PFSK-1 (cell line): ENCODE measurements at regions not wholly inside any gene's neighbourhood (a gene's known extent, or its start where the extent isn't known, plus 50 kb on each side); places are given as distances from the start of the nearest gene placed in this dataset.

ENCODE experiments used
- FOXP2 ChIP-seq: optimal IDR thresholded peaks from 2 replicates; pipeline ENCODE3; 2011; ENCODE audit warnings: borderline replicate concordance, control low read depth, inconsistent platforms; ENCODE audit not compliant: insufficient read depth; ENCODE audit errors: extremely low read length, extremely low read depth
- POLR2AphosphoS5 ChIP-seq: IDR thresholded peaks from 2 replicates; pipeline ENCODE4 v1.6.1; 2012; ENCODE audit warnings: low read depth, mild to moderate bottlenecking, control low read depth, low read length, moderate library complexity
- REST ChIP-seq, 2 experiments: IDR thresholded peaks; 2 replicates each; pipeline versions ENCODE4 v1.6.1 to v1.8.0; 2011 to 2012; ENCODE audit warnings: low read depth in 2 of 2, low read length in 2 of 2, control low read depth in 1 of 2, inconsistent platforms in 1 of 2, mild to moderate bottlenecking in 1 of 2, moderate library complexity in 1 of 2; ENCODE audit not compliant: insufficient read depth in 1 of 2
- SIN3A ChIP-seq: IDR thresholded peaks from 2 replicates; pipeline ENCODE4 v1.6.1; 2012; ENCODE audit warnings: mild to moderate bottlenecking, low read length, moderate library complexity, borderline replicate concordance; ENCODE audit not compliant: insufficient read depth
- TAF1 ChIP-seq: IDR thresholded peaks from 2 replicates; pipeline ENCODE4 v1.6.1; 2012; ENCODE audit warnings: low read length, control low read depth, borderline replicate concordance; ENCODE audit not compliant: insufficient read depth

DNA sequence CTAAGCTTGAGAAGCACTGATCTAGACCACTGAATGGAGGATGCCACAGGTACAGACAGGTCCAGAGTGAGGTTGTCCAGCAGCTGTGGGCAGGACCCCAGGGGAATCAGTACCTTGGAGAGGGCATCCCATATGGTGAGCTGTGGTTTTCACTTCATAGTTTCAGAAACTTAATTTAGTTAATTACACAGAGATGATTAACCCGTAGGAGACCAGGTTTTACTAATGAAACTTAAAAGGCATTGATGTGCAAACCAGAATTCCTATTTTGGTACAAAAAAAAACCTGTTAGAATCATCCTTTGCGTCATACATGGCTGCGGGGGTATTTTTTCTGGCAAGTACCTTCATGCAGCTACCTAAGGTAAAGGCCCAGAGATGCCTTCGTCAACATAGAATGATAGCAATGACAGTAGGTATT lies 159.3 kb downstream of the DACT1 start:
- peak; percentile 82 to 95 for TF ChIP-seq REST (IDR thresholded peaks at IDR 0.05; ENCODE audit: insufficient read depth in 1 of 2, low read depth in 2 of 2, low read length in 2 of 2)
- TF ChIP-seq POLR2AphosphoS5 = no peak
- no peak for TF ChIP-seq FOXP2

- TF ChIP-seq TAF1 (no peak), SIN3A (no peak), FOXP2 (no peak), POLR2AphosphoS5 (no peak), REST (IDR thresholded peaks at IDR 0.05; ENCODE audit: insufficient read depth in 1 of 2, low read depth in 2 of 2, low read length in 2 of 2) (no peak)
These were observed 160.4 kb downstream of the DACT1 start for GRCh38 chr14:58798173-58798572.

DNA sequence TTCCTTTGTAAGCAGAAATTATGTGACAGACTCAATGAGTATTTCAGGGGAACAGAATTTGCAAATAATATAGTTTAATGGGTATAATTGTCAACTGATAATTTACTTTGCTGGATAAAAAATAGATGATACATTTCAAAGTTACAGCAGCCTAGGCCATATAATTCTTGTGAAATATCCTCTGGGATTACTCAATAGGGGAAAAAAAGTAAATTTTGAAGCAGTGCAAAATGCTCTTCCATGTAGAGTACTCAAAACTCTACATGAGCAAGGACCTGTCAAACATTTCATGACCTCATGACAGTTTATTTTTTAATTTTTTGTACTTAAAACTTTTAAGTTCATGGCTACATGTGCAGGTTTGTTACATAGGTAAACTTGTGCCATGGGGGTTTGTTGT lies 163.3 kb downstream of the DACT1 start:
- TF ChIP-seq TAF1 (no peak), SIN3A (no peak), POLR2AphosphoS5 (no peak), REST (IDR thresholded peaks at IDR 0.05; ENCODE audit: insufficient read depth in 1 of 2, low read depth in 2 of 2, low read length in 2 of 2) (no peak), FOXP2 (no peak)

- TF ChIP-seq POLR2AphosphoS5 (no peak), SIN3A (no peak), FOXP2 (no peak), TAF1 (no peak), REST (IDR thresholded peaks at IDR 0.05; ENCODE audit: insufficient read depth in 1 of 2, low read depth in 2 of 2, low read length in 2 of 2) (no peak)
These were observed 167.3 kb downstream of the DACT1 start for GRCh38 chr14:58805057-58805456.
